ENCODE measurements at regions not wholly inside any gene's neighbourhood (a gene's known extent, or its start where the extent isn't known, plus 50 kb on each side); places are given as distances from the start of the nearest gene placed in this dataset.

- TF ChIP-seq ZNF571 (tag by site-specific recombination; IDR thresholded peaks at IDR 0.05) (no peak), ZNF792 (tag by site-specific recombination; IDR thresholded peaks at IDR 0.05) (no peak), ZNF274 (IDR thresholded peaks at IDR 0.05; ENCODE audit: low read length) (no peak), ZNF274 (tag by site-specific recombination; IDR thresholded peaks at IDR 0.05; ENCODE audit: borderline replicate concordance) (no peak), SP7 (tag by site-specific recombination; IDR thresholded peaks at IDR 0.05) (peak; percentile 54; the same call in 1 of the 2 replicates), RBAK (tag by site-specific recombination; IDR thresholded peaks at IDR 0.05) (no peak), ZNF433 (tag by site-specific recombination; IDR thresholded peaks at IDR 0.05; ENCODE audit: low read depth) (no peak), PRDM4 (tag by site-specific recombination; IDR thresholded peaks at IDR 0.05) (peak; percentile 57; the same call in 1 of the 2 replicates), ZNF202 (tag by site-specific recombination; IDR thresholded peaks at IDR 0.05; ENCODE audit: borderline replicate concordance) (no peak), PATZ1 (tag by site-specific recombination; IDR thresholded peaks at IDR 0.05) (no peak), ZNF280C (tag by site-specific recombination; IDR thresholded peaks at IDR 0.05) (no peak), ZNF121 (tag by site-specific recombination; IDR thresholded peaks at IDR 0.05) (no peak), GLI2 (tag by site-specific recombination; IDR thresholded peaks at IDR 0.05; ENCODE audit: borderline replicate concordance, low read depth) (no peak), SCRT2 (tag by site-specific recombination; IDR thresholded peaks at IDR 0.05) (no peak), ZNF629 (tag by site-specific recombination; IDR thresholded peaks at IDR 0.05) (no peak), ZNF292 (tag by site-specific recombination; IDR thresholded peaks at IDR 0.05; ENCODE audit: borderline replicate concordance, low read depth) (no peak), ZNF561 (tag by site-specific recombination; IDR thresholded peaks at IDR 0.05; ENCODE audit: borderline replicate concordance) (no peak), ZNF398 (tag by site-specific recombination; IDR thresholded peaks at IDR 0.05) (no peak), ZNF138 (tag by site-specific recombination; IDR thresholded peaks at IDR 0.05; ENCODE audit: borderline replicate concordance) (no peak), ZSCAN30 (tag by site-specific recombination; IDR thresholded peaks at IDR 0.05) (peak; percentile 48; the same call in 1 of the 2 replicates), ZNF707 (tag by site-specific recombination; IDR thresholded peaks at IDR 0.05) (no peak), ZBTB1 (tag by site-specific recombination; IDR thresholded peaks at IDR 0.05) (no peak), ZNF366 (tag by site-specific recombination; conservative IDR thresholded peaks at IDR 0.05) (peak; percentile 69), ZSCAN18 (tag by site-specific recombination; IDR thresholded peaks at IDR 0.05) (no peak), ZNF777 (tag by site-specific recombination; IDR thresholded peaks at IDR 0.05; ENCODE audit: borderline replicate concordance) (no peak), ZNF513 (tag by site-specific recombination; IDR thresholded peaks at IDR 0.05) (no peak), ZNF530 (tag by site-specific recombination; IDR thresholded peaks at IDR 0.05; ENCODE audit: low read depth) (no peak), REPIN1 (tag by site-specific recombination; IDR thresholded peaks at IDR 0.05; ENCODE audit: low read depth) (no peak)
These were observed 76.6 kb downstream of the NDUFS5 start (continued) for GRCh38 chr1:39102537-39103327.
